Panc1 (cell line): ENCODE measurements at regions not wholly inside any gene's neighbourhood (a gene's known extent, or its start where the extent isn't known, plus 50 kb on each side); places are given as distances from the start of the nearest gene placed in this dataset.

ENCODE experiments used
- CTCF ChIP-seq: fragments of 450-650 bp; IDR thresholded peaks from 2 replicates; pipeline ENCODE4 v1.5.1; 2017; ENCODE audit warnings: mild to moderate bottlenecking
- POLR2AphosphoS5 ChIP-seq: IDR thresholded peaks from 2 replicates; pipeline ENCODE4 v1.6.1; 2012; ENCODE audit warnings: mild to moderate bottlenecking, low read depth, low read length, moderate library complexity
- REST ChIP-seq, 2 experiments: IDR thresholded peaks; 2 replicates each; pipeline ENCODE4 v1.6.1; 2011 to 2012; ENCODE audit warnings: low read depth in 2 of 2, control low read depth in 1 of 2, low read length in 1 of 2, mild to moderate bottlenecking in 1 of 2, moderate library complexity in 1 of 2; ENCODE audit not compliant: insufficient read depth in 1 of 2
- TCF7L2 ChIP-seq: IDR thresholded peaks from 2 replicates; pipeline ENCODE4 v1.6.1; 2011; ENCODE audit warnings: mild to moderate bottlenecking, low read depth, low read length, inconsistent platforms

- no peak for TF ChIP-seq POLR2AphosphoS5
- no peak for TF ChIP-seq CTCF
- TF ChIP-seq REST (IDR thresholded peaks at IDR 0.05; ENCODE audit: insufficient read depth in 1 of 2, low read depth in 2 of 2, low read length in 1 of 2) = no peak
- no peak for TF ChIP-seq TCF7L2
These were observed 1974.3 kb downstream of the EFNA5 start for GRCh38 chr5:105696440-105696839.
